ENCODE measurements at regions not wholly inside any gene's neighbourhood (a gene's known extent, or its start where the extent isn't known, plus 50 kb on each side); places are given as distances from the start of the nearest gene placed in this dataset.

GRCh38 chr19:31979949-31980670 lies 365.3 kb upstream of the ZNF507 start:
- no peak for TF ChIP-seq POLR2AphosphoS5 (IDR thresholded peaks at IDR 0.05; ENCODE audit: low read depth)
- no peak for TF ChIP-seq SPI1 (IDR thresholded peaks at IDR 0.05; ENCODE audit: borderline replicate concordance, low read depth)
- no peak for TF ChIP-seq REST (IDR thresholded peaks at IDR 0.05; ENCODE audit: insufficient replicate concordance, low read depth)
- TF ChIP-seq GABPA (IDR thresholded peaks at IDR 0.05; ENCODE audit: low read depth) = no peak
- no peak for TF ChIP-seq CTCF (IDR thresholded peaks at IDR 0.05; ENCODE audit: insufficient read depth, low read length)
- DNase-seq (ENCODE audit: low read depth in 1 of 2, low spot score in 1 of 2) = no peak
- no peak overlapping the region for H3K27ac ChIP-seq (replicated peaks)
- H3K27me3 ChIP-seq (ENCODE audit: insufficient read depth, poor library complexity, severe bottlenecking) = no peaks in the 10 kb centered on the region
- H3K4me3 ChIP-seq (replicated peaks; ENCODE audit: insufficient read depth, low read length) = no peak overlapping the region

GRCh38 chr19:31980796-31981195 lies 364.6 kb upstream of the ZNF507 start:
- TF ChIP-seq POLR2AphosphoS5 (IDR thresholded peaks at IDR 0.05; ENCODE audit: low read depth) (no peak), GABPA (IDR thresholded peaks at IDR 0.05; ENCODE audit: low read depth) (no peak), REST (IDR thresholded peaks at IDR 0.05; ENCODE audit: insufficient replicate concordance, low read depth) (no peak), CTCF (IDR thresholded peaks at IDR 0.05; ENCODE audit: insufficient read depth, low read length) (no peak), SPI1 (IDR thresholded peaks at IDR 0.05; ENCODE audit: borderline replicate concordance, low read depth) (no peak)
- DNase-seq (ENCODE audit: low read depth in 1 of 2, low spot score in 1 of 2) = no peak
- no peak overlapping the region for H3K27ac ChIP-seq (replicated peaks)

GRCh38 chr19:31981545-31981944 lies 363.9 kb upstream of the ZNF507 start:
- Histone ChIP-seq H3K27me3 (ENCODE audit: insufficient read depth, poor library complexity, severe bottlenecking) (no peaks in the 10 kb centered on the region), H3K27ac (replicated peaks) (no peak overlapping the region), H3K4me3 (replicated peaks; ENCODE audit: insufficient read depth, low read length) (no peak overlapping the region)
- TF ChIP-seq REST (IDR thresholded peaks at IDR 0.05; ENCODE audit: insufficient replicate concordance, low read depth) (no peak), CTCF (IDR thresholded peaks at IDR 0.05; ENCODE audit: insufficient read depth, low read length) (no peak), SPI1 (IDR thresholded peaks at IDR 0.05; ENCODE audit: borderline replicate concordance, low read depth) (no peak), POLR2AphosphoS5 (IDR thresholded peaks at IDR 0.05; ENCODE audit: low read depth) (no peak), GABPA (IDR thresholded peaks at IDR 0.05; ENCODE audit: low read depth) (no peak)
- no peak for DNase-seq (ENCODE audit: low read depth in 1 of 2, low spot score in 1 of 2)

More at GRCh38 chr19:31980796-31981195, 364.6 kb upstream of the ZNF507 start:
- Histone ChIP-seq H3K4me3 (replicated peaks; ENCODE audit: insufficient read depth, low read length) (no peak overlapping the region), H3K27me3 (ENCODE audit: insufficient read depth, poor library complexity, severe bottlenecking) (no peaks in the 10 kb centered on the region)

Measured in HL-60 (cell line).